Endothelial cell (in vitro differentiated cells): ENCODE measurements at regions not wholly inside any gene's neighbourhood (a gene's known extent, or its start where the extent isn't known, plus 50 kb on each side); places are given as distances from the start of the nearest gene placed in this dataset.

Experiments
- DNase-seq: peaks from one replicate; pipeline ENCODE4 v3.0.0; 2021; ENCODE audit warnings: low spot score
- H3K27ac Mint-ChIP-seq: one replicate; pipeline ENCODE4 v1.8.0; 2021; ENCODE audit warnings: mixed read lengths, inconsistent platforms; ENCODE audit not compliant: unreplicated experiment
- H3K27me3 Mint-ChIP-seq: one replicate; pipeline ENCODE4 v1.8.0; 2021; ENCODE audit warnings: mild to moderate bottlenecking, moderate library complexity, mixed read lengths, inconsistent platforms; ENCODE audit not compliant: unreplicated experiment
- H3K36me3 Mint-ChIP-seq: one replicate; pipeline ENCODE4 v1.8.0; 2021; ENCODE audit warnings: mild to moderate bottlenecking, low read depth, mixed read lengths, inconsistent platforms; ENCODE audit not compliant: unreplicated experiment
- H3K4me1 Mint-ChIP-seq: one replicate; pipeline ENCODE4 v1.8.0; 2021; ENCODE audit warnings: mild to moderate bottlenecking, mixed read lengths, inconsistent platforms; ENCODE audit not compliant: unreplicated experiment
- H3K4me3 Mint-ChIP-seq: one replicate; pipeline ENCODE4 v1.8.0; 2021; ENCODE audit warnings: mild to moderate bottlenecking, mixed read lengths, inconsistent platforms; ENCODE audit not compliant: unreplicated experiment
- H3K9me3 Mint-ChIP-seq: one replicate; pipeline ENCODE4 v1.8.0; 2021; ENCODE audit warnings: mixed read lengths, inconsistent platforms; ENCODE audit not compliant: unreplicated experiment
- CTCF ChIP-seq: fragments of 200-600 bp; sonication (generic); IDR thresholded peaks from one replicate; pipeline ENCODE4 v1.5.0; 2021; ENCODE audit warnings: antibody characterized with exemption; ENCODE audit not compliant: unreplicated experiment

GRCh38 chr14:83395321-83395720 lies 1861.7 kb upstream of the SEL1L start:
- no peak for DNase-seq
- H3K4me1 Mint-ChIP-seq, result no peaks in the 10 kb centered on the region

GRCh38 chr14:83416476-83416875 lies 1882.8 kb upstream of the SEL1L start:
- no peaks in the 10 kb centered on the region for H3K9me3 Mint-ChIP-seq
- no peak for TF ChIP-seq CTCF
- H3K4me1 Mint-ChIP-seq, result no peaks in the 10 kb centered on the region
- no peaks in the 10 kb centered on the region for H3K36me3 Mint-ChIP-seq
- no peak overlapping the region for H3K27ac Mint-ChIP-seq
- H3K27me3 Mint-ChIP-seq, result no peaks in the 10 kb centered on the region
- no peak overlapping the region for H3K4me3 Mint-ChIP-seq
- no peak for DNase-seq

More at GRCh38 chr14:83395321-83395720, 1861.7 kb upstream of the SEL1L start:
- H3K36me3 Mint-ChIP-seq, result no peaks in the 10 kb centered on the region
- no peaks in the 10 kb centered on the region for H3K27me3 Mint-ChIP-seq
- H3K27ac Mint-ChIP-seq, result no peak overlapping the region
- no peak overlapping the region for H3K4me3 Mint-ChIP-seq
- no peak for TF ChIP-seq CTCF
- no peaks in the 10 kb centered on the region for H3K9me3 Mint-ChIP-seq

- H3K4me1 Mint-ChIP-seq, result peaks cover 8% of the 10 kb centered on the region
- no peak for DNase-seq
- H3K9me3 Mint-ChIP-seq, result no peaks in the 10 kb centered on the region
- no peak for TF ChIP-seq CTCF
- H3K27ac Mint-ChIP-seq, result no peak overlapping the region
- no peaks in the 10 kb centered on the region for H3K27me3 Mint-ChIP-seq
- H3K36me3 Mint-ChIP-seq, result no peaks in the 10 kb centered on the region
- H3K4me3 Mint-ChIP-seq, result no peak overlapping the region
Observed at GRCh38 chr14:83419420-83419819, 1885.8 kb upstream of the SEL1L start.

- H3K36me3 Mint-ChIP-seq, result no peaks in the 10 kb centered on the region
- H3K9me3 Mint-ChIP-seq, result no peaks in the 10 kb centered on the region
- no peaks in the 10 kb centered on the region for H3K27me3 Mint-ChIP-seq
- TF ChIP-seq CTCF, result no peak
- no peak overlapping the region for H3K27ac Mint-ChIP-seq
- DNase-seq, result no peak
- no peak overlapping the region for H3K4me3 Mint-ChIP-seq
- peaks cover 16% of the 10 kb centered on the region for H3K4me1 Mint-ChIP-seq
Observed at GRCh38 chr14:83421711-83422110, 1888.1 kb upstream of the SEL1L start.

GRCh38 chr14:83425138-83425537 lies 1891.5 kb upstream of the SEL1L start:
- no peaks in the 10 kb centered on the region for H3K36me3 Mint-ChIP-seq
- peaks cover 16% of the 10 kb centered on the region for H3K4me1 Mint-ChIP-seq
- no peak overlapping the region for H3K27ac Mint-ChIP-seq
- H3K9me3 Mint-ChIP-seq, result no peaks in the 10 kb centered on the region
- no peak for DNase-seq
- no peaks in the 10 kb centered on the region for H3K27me3 Mint-ChIP-seq
- TF ChIP-seq CTCF, result no peak
- no peak overlapping the region for H3K4me3 Mint-ChIP-seq
